ENCODE measurements at regions not wholly inside any gene's neighbourhood (a gene's known extent, or its start where the extent isn't known, plus 50 kb on each side); places are given as distances from the start of the nearest gene placed in this dataset. TPM values are rescaled to one million over a fixed set of nuclear protein-coding genes. Genes with fewer than 3 reads are reported as not detected.

Small RNAs in the stretch of these regions (small RNA-seq; reads per million reads assigned to genes)
- not detected for gene RF00017 (ENCODE audit: low replicate concordance)

Data from GM23338 (cell line).